Keratinocyte (primary cell): ENCODE measurements at regions not wholly inside any gene's neighbourhood (a gene's known extent, or its start where the extent isn't known, plus 50 kb on each side); places are given as distances from the start of the nearest gene placed in this dataset.

ENCODE experiments used
- DNase-seq: peaks from one replicate; pipeline ENCODE4 v3.0.0-alpha.2; 2011; ENCODE audit warnings: low read depth, missing footprints, low spot score
- FAIRE-seq: peaks from 2 replicates; lab custom pipeline; 2011; peaks lifted over from hg19 to GRCh38; lab: Jason Lieb, UNC
- H2AFZ ChIP-seq: 2 replicates; pipeline ENCODE4 v1.6.0; 2012; ENCODE audit warnings: low read length, control low read depth, inconsistent platforms; ENCODE audit not compliant: control insufficient read depth
- H3K27ac ChIP-seq: 2 replicates; pipeline ENCODE4 v1.5.1; 2011; ENCODE audit warnings: low read length; ENCODE audit not compliant: control insufficient read depth, insufficient read depth
- H3K27me3 ChIP-seq: 3 replicates; pipeline ENCODE4 v1.6.0; 2011; ENCODE audit warnings: low read length; ENCODE audit not compliant: control insufficient read depth, insufficient read depth; ENCODE audit errors: extremely low read depth
- H3K36me3 ChIP-seq, 2 experiments: 2 replicates in 1 of 2; 3 replicates in 1 of 2; pipeline ENCODE4 v1.5.1; 2011; ENCODE audit warnings: low read length in 2 of 2, mild to moderate bottlenecking in 1 of 2; ENCODE audit not compliant: control insufficient read depth in 2 of 2, insufficient read depth in 2 of 2; ENCODE audit errors: extremely low read depth in 1 of 2
- H3K4me1 ChIP-seq: 3 replicates; pipeline ENCODE4 v1.5.1; 2011; ENCODE audit warnings: low read length; ENCODE audit not compliant: control insufficient read depth, insufficient read depth; ENCODE audit errors: extremely low read depth
- H3K4me2 ChIP-seq: 3 replicates; pipeline ENCODE4 v1.6.0; 2011; ENCODE audit warnings: low read depth, low read length; ENCODE audit not compliant: control insufficient read depth, insufficient read depth; ENCODE audit errors: extremely low read depth
- H3K4me3 ChIP-seq, 3 experiments: fragments of 200-600 bp in 1 of 3; sonication (generic) in 1 of 3; 2 replicates in 2 of 3; 3 replicates in 1 of 3; pipeline ENCODE4 v1.5.1; 2011 to 2016; ENCODE audit warnings: low read length in 3 of 3, mild to moderate bottlenecking in 3 of 3, control low read depth in 2 of 3, inconsistent platforms in 1 of 3, low read depth in 1 of 3, mixed read lengths in 1 of 3, mixed run types in 1 of 3, moderate library complexity in 1 of 3; ENCODE audit not compliant: control insufficient read depth in 2 of 3, insufficient read depth in 2 of 3; ENCODE audit errors: extremely low read depth in 1 of 3
- H3K79me2 ChIP-seq: 2 replicates; pipeline ENCODE4 v1.6.0; 2012; ENCODE audit warnings: low read length; ENCODE audit not compliant: control insufficient read depth, insufficient read depth
- H3K9ac ChIP-seq: 3 replicates; pipeline ENCODE4 v1.6.0; 2011; ENCODE audit warnings: low read length; ENCODE audit not compliant: control insufficient read depth, insufficient read depth; ENCODE audit errors: extremely low read depth
- H3K9me1 ChIP-seq: 3 replicates; pipeline ENCODE4 v1.6.0; 2011; ENCODE audit warnings: low read length; ENCODE audit not compliant: control insufficient read depth, insufficient read depth; ENCODE audit errors: extremely low read depth
- H3K9me3 ChIP-seq: 2 replicates; pipeline ENCODE4 v1.5.1; 2012; ENCODE audit warnings: low read depth, low read length; ENCODE audit not compliant: control insufficient read depth
- H4K20me1 ChIP-seq: 3 replicates; pipeline ENCODE4 v1.6.0; 2011; ENCODE audit warnings: low read length; ENCODE audit not compliant: control insufficient read depth, insufficient read depth; ENCODE audit errors: extremely low read depth
- EZH2 ChIP-seq: IDR thresholded peaks from one replicate; pipeline ENCODE4 v1.6.1; 2012; ENCODE audit warnings: inconsistent platforms, mild to moderate bottlenecking, low read length, moderate library complexity
- dilution Hi-C: fragments of 300-500 bp; cut with MboI; formaldehyde crosslinking; loops from one replicate; pipeline ENCODE4 v1.7.0; 2020; ENCODE audit warnings: low sequenced_read_pairs; ENCODE audit not compliant: extremely low pct_ligation_motif_present
- TF ChIP-seq, protein P1 (sequence below), 3 experiments: IDR thresholded peaks in 1 of 3; conservative IDR thresholded peaks in 1 of 3; optimal IDR thresholded peaks in 1 of 3; 2 replicates in 2 of 3; 3 replicates in 1 of 3; pipeline versions ENCODE3 to v1.5.1; 2011; ENCODE audit warnings: low read length in 3 of 3, mild to moderate bottlenecking in 3 of 3, moderate library complexity in 2 of 3, control low read depth in 1 of 3, inconsistent platforms in 1 of 3; ENCODE audit not compliant: insufficient read depth in 2 of 3; ENCODE audit errors: extremely low read depth in 1 of 3

DNA sequence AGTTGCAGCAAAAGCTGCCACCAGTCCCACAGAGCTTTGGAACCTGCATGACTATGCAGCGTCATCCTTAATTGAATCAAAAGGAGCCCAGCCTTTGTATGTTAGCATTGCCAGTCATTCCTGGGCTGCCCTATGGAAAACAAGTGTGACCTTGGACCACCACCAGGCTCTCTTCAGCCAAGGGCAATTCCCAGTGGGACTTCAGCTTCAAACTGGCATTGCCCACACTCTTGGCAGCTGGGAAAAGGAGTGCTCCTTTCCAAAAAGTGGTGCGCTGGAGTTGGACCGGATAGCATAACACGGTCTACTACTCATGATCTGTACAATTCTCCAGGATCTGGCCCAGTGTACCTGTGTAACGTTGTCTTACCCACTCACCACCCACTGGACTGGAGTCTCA, 259.5 kb downstream of the MREG start:
- DNase-seq (no peak), FAIRE-seq (no peak)
- H3K9me1 ChIP-seq, result no peaks in the 10 kb centered on the region
- H4K20me1 ChIP-seq, result no peaks in the 10 kb centered on the region
- no peak overlapping the region for H3K9ac ChIP-seq
- H3K27ac ChIP-seq, result no peak overlapping the region
- H3K4me1 ChIP-seq, result no peaks in the 10 kb centered on the region
- TF ChIP-seq, protein P1, sequence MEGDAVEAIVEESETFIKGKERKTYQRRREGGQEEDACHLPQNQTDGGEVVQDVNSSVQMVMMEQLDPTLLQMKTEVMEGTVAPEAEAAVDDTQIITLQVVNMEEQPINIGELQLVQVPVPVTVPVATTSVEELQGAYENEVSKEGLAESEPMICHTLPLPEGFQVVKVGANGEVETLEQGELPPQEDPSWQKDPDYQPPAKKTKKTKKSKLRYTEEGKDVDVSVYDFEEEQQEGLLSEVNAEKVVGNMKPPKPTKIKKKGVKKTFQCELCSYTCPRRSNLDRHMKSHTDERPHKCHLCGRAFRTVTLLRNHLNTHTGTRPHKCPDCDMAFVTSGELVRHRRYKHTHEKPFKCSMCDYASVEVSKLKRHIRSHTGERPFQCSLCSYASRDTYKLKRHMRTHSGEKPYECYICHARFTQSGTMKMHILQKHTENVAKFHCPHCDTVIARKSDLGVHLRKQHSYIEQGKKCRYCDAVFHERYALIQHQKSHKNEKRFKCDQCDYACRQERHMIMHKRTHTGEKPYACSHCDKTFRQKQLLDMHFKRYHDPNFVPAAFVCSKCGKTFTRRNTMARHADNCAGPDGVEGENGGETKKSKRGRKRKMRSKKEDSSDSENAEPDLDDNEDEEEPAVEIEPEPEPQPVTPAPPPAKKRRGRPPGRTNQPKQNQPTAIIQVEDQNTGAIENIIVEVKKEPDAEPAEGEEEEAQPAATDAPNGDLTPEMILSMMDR (optimal IDR thresholded peaks at IDR 0.05 in 1 of 3, IDR thresholded peaks at IDR 0.05 in 1 of 3, conservative IDR thresholded peaks at IDR 0.05 in 1 of 3; ENCODE audit: extremely low read depth in 1 of 3, insufficient read depth in 2 of 3, low read length in 3 of 3), result no peak
- TF ChIP-seq EZH2, result no peak
- dilution Hi-C loops, result no loop called here
- H3K79me2 ChIP-seq, result no peaks in the 10 kb centered on the region
- no peaks in the 10 kb centered on the region for H3K27me3 ChIP-seq
- H3K9me3 ChIP-seq, result no peaks in the 10 kb centered on the region
- H3K36me3 ChIP-seq, result no peaks in the 10 kb centered on the region
- no peak overlapping the region for H2AFZ ChIP-seq
- no peak overlapping the region for H3K4me3 ChIP-seq
- no peak overlapping the region for H3K4me2 ChIP-seq

DNA sequence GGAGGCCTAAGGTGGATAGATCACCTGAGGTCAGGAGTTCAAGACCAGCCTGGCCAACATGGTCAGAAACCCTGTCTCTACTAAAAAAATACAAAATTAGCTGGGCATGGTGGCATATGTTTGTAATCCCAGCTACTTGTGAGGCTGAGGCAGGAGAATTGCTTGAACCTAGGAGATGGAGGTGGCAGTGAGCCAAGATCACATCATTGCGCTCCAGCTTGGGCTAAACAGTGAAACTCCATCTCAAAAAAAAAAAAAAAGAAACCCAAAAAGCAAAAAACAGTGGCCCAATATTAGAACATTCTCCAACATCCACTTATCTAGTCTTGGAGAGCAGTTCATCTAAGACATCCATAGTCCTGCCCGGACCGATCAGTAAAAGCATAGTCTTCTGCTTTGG, 260.4 kb downstream of the MREG start:
- TF ChIP-seq, protein P1 (optimal IDR thresholded peaks at IDR 0.05 in 1 of 3, IDR thresholded peaks at IDR 0.05 in 1 of 3, conservative IDR thresholded peaks at IDR 0.05 in 1 of 3; ENCODE audit: extremely low read depth in 1 of 3, insufficient read depth in 2 of 3, low read length in 3 of 3), result no peak
- TF ChIP-seq EZH2, result no peak
- no peak for DNase-seq
- H3K36me3 ChIP-seq, result no peaks in the 10 kb centered on the region
- no peak overlapping the region for H3K4me2 ChIP-seq
- H3K27ac ChIP-seq, result no peak overlapping the region
- FAIRE-seq, result no peak
- no peak overlapping the region for H3K9ac ChIP-seq
- no peaks in the 10 kb centered on the region for H3K79me2 ChIP-seq
- no peaks in the 10 kb centered on the region for H3K9me3 ChIP-seq
- H3K4me3 ChIP-seq, result no peak overlapping the region
- no peak overlapping the region for H2AFZ ChIP-seq
- no peaks in the 10 kb centered on the region for H4K20me1 ChIP-seq
- no peaks in the 10 kb centered on the region for H3K9me1 ChIP-seq
- no peaks in the 10 kb centered on the region for H3K27me3 ChIP-seq
- dilution Hi-C loops, result no loop called here
- no peaks in the 10 kb centered on the region for H3K4me1 ChIP-seq
